SK-N-SH (cell line): ENCODE measurements at regions not wholly inside any gene's neighbourhood (a gene's known extent, or its start where the extent isn't known, plus 50 kb on each side); places are given as distances from the start of the nearest gene placed in this dataset.

ENCODE experiments used
- CTCF ChIP-seq: fragments of 200-600 bp; sonication (generic); IDR thresholded peaks from 2 replicates; pipeline ENCODE4 v1.6.1; 2017; ENCODE audit warnings: antibody characterized with exemption, mild to moderate bottlenecking, moderate library complexity
- EP300 ChIP-seq, 2 experiments: IDR thresholded peaks; 2 replicates each; pipeline versions ENCODE4 v1.4.0 to v1.6.1; 2012; ENCODE audit warnings: borderline replicate concordance in 1 of 2, low read depth in 1 of 2, low read length in 1 of 2
- EZH2phosphoT487 ChIP-seq: fragments of 200-600 bp; sonication (generic); IDR thresholded peaks from 2 replicates; pipeline ENCODE4 v1.6.1; 2017; ENCODE audit warnings: low read depth, mixed run types, mild to moderate bottlenecking, antibody characterized with exemption, moderate library complexity, borderline replicate concordance
- GATA2 ChIP-seq: sonication (generic); formaldehyde crosslinking; IDR thresholded peaks from 2 replicates; pipeline ENCODE4 v1.5.0; 2020; ENCODE audit warnings: mild to moderate bottlenecking, missing genetic modification reagents
- MAX ChIP-seq: IDR thresholded peaks from 2 replicates; pipeline ENCODE4 v1.4.0; 2012; ENCODE audit warnings: low read depth
- NRF1 ChIP-seq: IDR thresholded peaks from 2 replicates; pipeline ENCODE4 v1.6.1; 2012; ENCODE audit warnings: low read depth, mild to moderate bottlenecking, low read length
- POLR2AphosphoS5 ChIP-seq: IDR thresholded peaks from 2 replicates; pipeline ENCODE4 v1.6.1; 2012; ENCODE audit warnings: low read depth, low read length
- RCOR1 ChIP-seq: fragments of 150-350 bp; IDR thresholded peaks from 2 replicates; pipeline ENCODE4 v1.6.1; 2017; ENCODE audit warnings: antibody characterized with exemption, low read length
- RFX5 ChIP-seq: IDR thresholded peaks from 2 replicates; pipeline ENCODE4 v1.6.1; 2012; ENCODE audit warnings: mild to moderate bottlenecking, improper control_type of control experiment, low read length
- SMC3 ChIP-seq: IDR thresholded peaks from 2 replicates; pipeline ENCODE4 v1.6.1; 2012; ENCODE audit warnings: low read depth, low read length, improper control_type of control experiment
- TAF1 ChIP-seq: IDR thresholded peaks from 2 replicates; pipeline ENCODE4 v1.6.1; 2012; ENCODE audit warnings: low read depth, mild to moderate bottlenecking, low read length, moderate library complexity, borderline replicate concordance
- USF1 ChIP-seq: IDR thresholded peaks from 2 replicates; pipeline ENCODE4 v1.4.0; 2012; ENCODE audit warnings: low read depth, borderline replicate concordance
- YY1 ChIP-seq: IDR thresholded peaks from 2 replicates; pipeline ENCODE4 v1.4.0; 2012; ENCODE audit warnings: low read depth, mild to moderate bottlenecking
- ZBTB33 ChIP-seq: IDR thresholded peaks from 2 replicates; pipeline ENCODE4 v1.4.0; 2012; ENCODE audit warnings: low read depth, borderline replicate concordance

GRCh38 chr5:117590944-117591343 is 1016.3 kb upstream of the SEMA6A start:
- TF ChIP-seq ZBTB33, result no peak
- TF ChIP-seq RCOR1, result no peak
- TF ChIP-seq CTCF, result no peak
- no peak for TF ChIP-seq RFX5
- TF ChIP-seq MAX, result no peak
- no peak for TF ChIP-seq POLR2AphosphoS5
- TF ChIP-seq EZH2phosphoT487, result no peak
- no peak for TF ChIP-seq EP300 (IDR thresholded peaks at IDR 0.05; ENCODE audit: borderline replicate concordance in 1 of 2, low read depth in 1 of 2, low read length in 1 of 2)
- no peak for TF ChIP-seq TAF1
- no peak for TF ChIP-seq NRF1
- TF ChIP-seq USF1, result no peak
- TF ChIP-seq YY1, result no peak
- no peak for TF ChIP-seq GATA2
- TF ChIP-seq SMC3, result peak; percentile 26; the same call in 1 of the 2 replicates
